NAMALWA (cell line): ENCODE measurements at regions not wholly inside any gene's neighbourhood (a gene's known extent, or its start where the extent isn't known, plus 50 kb on each side); places are given as distances from the start of the nearest gene placed in this dataset.

Experiments
- DNase-seq: peaks from one replicate; pipeline ENCODE4 v3.0.0-alpha.2; 2015; ENCODE audit warnings: low spot score

DNA sequence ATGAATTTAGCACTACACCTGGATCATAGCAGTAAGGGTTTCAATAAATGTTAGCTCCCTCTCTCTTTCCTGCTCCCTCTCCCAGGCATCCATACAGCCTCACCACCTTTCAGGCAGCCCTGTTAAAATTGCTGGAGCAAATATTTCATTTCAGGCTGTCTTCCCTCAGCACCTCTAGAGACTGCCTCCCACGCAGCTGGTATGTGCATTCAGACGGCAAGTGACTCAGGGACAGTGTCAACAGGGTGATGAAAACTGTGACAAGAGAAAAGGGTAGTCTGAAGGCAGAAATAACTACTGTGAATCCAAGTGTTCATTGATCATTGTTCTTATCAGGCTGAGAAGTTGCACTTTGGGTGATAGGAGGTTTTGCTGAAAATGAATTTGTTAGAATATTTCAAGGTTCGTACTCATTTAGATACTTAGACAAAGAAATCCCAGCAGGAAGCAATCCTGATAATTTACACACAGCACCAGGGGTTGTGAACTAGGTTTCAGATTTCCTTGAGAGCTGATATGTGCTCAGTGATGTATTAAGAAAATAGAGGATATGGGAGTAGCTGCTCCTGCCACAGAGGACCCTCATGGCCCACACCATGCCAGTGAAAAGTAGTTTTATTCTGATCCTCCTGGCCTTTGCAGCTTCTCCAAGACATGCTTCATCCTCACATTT, 424.2 kb downstream of the FGF13 start:
- no peak for DNase-seq

DNA sequence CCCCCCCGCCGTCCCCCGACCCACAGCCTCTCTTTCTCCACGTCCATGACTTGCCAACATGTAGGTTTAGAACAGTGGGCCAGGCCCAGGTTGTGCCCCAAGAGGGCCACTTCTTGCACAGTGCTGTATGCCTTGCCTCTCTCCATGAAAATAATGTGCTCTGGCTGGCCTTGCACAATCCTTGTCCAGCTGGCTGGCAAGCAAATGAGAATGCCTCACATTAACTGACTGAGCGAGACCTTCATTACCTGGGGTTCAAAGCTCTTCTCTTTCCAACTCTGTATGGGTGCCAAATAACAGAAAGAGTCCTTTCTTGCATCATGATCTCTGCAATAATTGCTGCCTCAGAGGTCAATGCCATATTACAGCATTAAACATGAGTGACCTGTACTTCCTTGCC, 416.6 kb downstream of the FGF13 start:
- DNase-seq: no peak

DNA sequence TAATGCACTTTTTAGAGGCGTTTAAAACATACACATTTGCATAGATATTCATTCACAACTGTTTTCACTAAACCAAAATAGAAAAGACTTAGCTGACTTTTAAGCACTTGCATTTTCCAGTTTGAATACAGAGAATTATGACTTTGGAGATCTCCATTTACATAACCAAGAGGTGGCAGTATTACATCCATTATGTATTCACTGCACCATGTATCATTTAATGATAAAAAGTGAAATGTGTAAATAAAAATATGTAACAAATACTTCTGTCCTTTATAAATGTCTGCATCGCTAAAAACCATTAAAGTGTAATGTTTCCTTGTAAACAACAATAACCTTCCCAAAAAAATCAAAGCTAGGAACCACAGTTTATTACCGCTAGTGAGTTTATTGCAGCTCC, 413.2 kb downstream of the FGF13 start:
- DNase-seq: no peak

DNA sequence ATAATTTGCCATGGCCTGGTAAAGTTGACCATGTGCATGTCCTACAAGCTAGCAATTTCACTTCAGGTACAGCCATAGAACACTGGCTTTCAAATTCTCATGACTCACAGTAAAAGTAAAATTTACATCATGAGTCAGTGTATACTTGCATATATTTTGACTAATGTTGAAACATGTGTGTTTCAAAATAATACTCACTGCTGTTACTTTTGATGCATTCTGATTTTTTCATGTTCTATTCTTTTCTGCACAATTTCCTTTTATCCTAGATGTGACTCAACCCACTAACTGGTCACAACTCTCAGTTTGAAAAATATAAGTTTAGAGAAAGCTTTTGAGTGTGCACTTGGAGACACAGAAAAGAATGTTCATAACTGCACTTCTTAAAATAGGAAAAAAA, 365.7 kb downstream of the FGF13 start:
- DNase-seq: no peak

DNA sequence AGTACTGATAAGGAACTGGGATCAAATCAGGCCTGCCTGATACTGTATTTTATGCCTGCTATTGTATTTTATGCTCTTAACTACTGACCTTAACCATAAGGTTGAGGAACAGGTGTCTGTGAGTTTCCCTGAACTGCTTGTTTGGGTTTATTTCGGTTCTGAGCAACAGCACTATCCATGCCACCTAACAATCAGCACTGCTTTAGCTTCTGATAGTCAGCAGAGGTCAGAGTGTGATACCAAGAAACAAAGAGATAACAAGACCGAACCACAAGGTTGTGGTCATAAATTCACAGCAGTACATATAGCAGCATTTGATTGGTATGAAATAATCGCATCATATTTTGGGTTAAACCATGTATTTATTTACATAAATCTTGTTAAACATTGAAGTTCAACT, 362.2 kb downstream of the FGF13 start:
- DNase-seq: no peak

DNA sequence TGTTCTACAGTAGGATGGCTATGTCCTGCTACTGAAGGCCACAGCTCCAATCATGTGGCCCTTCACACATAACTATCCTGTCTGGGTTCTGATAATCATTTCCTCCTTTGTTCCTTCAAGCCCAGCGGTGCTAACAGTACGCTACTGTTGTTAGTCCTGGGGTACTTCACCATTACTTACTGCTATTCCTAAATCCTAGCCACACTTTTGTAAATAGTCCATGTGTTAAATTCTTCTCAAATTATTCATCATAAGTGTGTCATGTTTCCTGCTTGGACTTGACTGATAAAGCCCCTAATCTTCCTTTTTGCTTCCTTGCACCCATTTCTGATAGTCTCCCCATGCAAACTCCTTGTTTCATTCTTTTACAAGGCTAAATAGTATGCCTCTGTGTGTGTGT, 332.6 kb downstream of the FGF13 start:
- no peak for DNase-seq

DNA sequence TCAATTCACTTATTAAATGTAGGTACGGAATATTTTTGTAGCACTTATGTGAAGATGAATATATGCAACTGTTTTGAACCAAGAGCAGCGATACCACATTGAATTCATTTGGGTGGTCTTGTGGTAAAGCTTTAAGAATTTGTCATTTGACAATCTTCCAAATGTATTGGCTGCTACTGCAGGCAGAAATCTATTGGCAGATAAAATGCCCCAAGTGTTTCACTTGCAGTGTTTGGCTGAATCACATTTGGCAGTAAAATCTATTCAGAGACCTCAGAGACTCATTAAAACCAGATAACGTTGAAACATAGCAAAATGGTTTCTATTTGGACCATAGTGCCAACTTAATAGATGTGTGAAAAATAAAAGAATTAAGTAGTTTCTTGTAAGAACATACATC, 303.4 kb downstream of the FGF13 start:
- no peak for DNase-seq

DNA sequence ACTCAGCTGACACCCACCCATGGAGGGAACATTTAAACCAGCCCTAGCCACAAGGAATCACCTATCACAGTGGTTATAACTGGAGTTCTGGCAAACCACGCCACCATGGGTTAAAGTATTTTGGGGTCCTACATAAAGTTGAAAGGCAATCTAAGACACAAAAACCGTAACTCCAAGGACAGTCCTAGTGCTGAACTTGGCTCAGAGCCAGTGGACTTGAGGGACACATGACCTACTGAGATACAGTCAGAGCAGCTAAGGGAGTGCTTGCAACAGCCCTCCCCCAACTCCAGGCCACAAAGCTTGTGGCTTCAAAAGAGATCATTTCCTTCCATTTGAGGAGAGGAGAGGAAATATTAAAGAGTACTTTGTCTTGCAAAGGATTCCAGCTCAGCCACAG, 300.5 kb downstream of the FGF13 start:
- no peak for DNase-seq
